ENCODE measurements at regions not wholly inside any gene's neighbourhood (a gene's known extent, or its start where the extent isn't known, plus 50 kb on each side); places are given as distances from the start of the nearest gene placed in this dataset.
"Not testable (repeated sequence)": the region's sequence is repeated elsewhere in the genome, so short reads cannot be mapped to it uniquely, and the experiment has no call there.

- Histone ChIP-seq H3K27ac (no peak overlapping the region), H3K4me3 (no peak overlapping the region), H3K27me3 (no peaks in the 10 kb centered on the region), H3K9me3 (peaks cover 5% of the 10 kb centered on the region), H3K4me1 (no peaks in the 10 kb centered on the region), H3K36me3 (no peaks in the 10 kb centered on the region)
- DNase-seq (ENCODE audit: low spot score in 2 of 2), result no peak
- TF ChIP-seq POLR2AphosphoS5 (IDR thresholded peaks at IDR 0.05), result no peak
- no peak for TF ChIP-seq EP300 (IDR thresholded peaks at IDR 0.05)
- no peak for TF ChIP-seq POLR2A (IDR thresholded peaks at IDR 0.05)
- TF ChIP-seq, protein P1, sequence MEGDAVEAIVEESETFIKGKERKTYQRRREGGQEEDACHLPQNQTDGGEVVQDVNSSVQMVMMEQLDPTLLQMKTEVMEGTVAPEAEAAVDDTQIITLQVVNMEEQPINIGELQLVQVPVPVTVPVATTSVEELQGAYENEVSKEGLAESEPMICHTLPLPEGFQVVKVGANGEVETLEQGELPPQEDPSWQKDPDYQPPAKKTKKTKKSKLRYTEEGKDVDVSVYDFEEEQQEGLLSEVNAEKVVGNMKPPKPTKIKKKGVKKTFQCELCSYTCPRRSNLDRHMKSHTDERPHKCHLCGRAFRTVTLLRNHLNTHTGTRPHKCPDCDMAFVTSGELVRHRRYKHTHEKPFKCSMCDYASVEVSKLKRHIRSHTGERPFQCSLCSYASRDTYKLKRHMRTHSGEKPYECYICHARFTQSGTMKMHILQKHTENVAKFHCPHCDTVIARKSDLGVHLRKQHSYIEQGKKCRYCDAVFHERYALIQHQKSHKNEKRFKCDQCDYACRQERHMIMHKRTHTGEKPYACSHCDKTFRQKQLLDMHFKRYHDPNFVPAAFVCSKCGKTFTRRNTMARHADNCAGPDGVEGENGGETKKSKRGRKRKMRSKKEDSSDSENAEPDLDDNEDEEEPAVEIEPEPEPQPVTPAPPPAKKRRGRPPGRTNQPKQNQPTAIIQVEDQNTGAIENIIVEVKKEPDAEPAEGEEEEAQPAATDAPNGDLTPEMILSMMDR (IDR thresholded peaks at IDR 0.05), result no peak
These were observed 1303.4 kb downstream of the TECRL start for GRCh38 chr4:63105839-63106238.

DNA sequence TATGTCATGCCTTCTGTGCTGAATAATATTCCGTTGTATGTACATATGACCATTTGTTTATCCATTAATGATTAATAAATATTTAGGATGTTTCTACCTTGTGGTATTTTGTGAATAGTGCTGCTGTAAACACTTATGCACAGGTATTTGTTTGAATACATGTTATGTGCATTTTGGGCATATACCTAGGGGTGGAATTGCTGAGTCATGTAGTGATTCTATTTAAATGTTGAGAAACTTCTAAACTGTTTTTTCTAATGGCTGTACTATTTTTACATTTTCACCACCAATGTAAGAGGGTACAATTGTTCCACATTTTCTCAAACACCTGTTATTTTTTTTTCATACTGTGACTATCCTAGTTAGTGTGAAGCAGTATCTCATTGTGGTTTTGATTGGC lies 1318.6 kb downstream of the TECRL start:
- no peaks in the 10 kb centered on the region for H3K9me3 ChIP-seq
- no peak overlapping the region for H3K4me3 ChIP-seq
- TF ChIP-seq POLR2A (IDR thresholded peaks at IDR 0.05) (no peak), POLR2AphosphoS5 (IDR thresholded peaks at IDR 0.05) (no peak)
- no peaks in the 10 kb centered on the region for H3K36me3 ChIP-seq
- no peak for DNase-seq (ENCODE audit: low spot score in 2 of 2)
- H3K4me1 ChIP-seq, result no peaks in the 10 kb centered on the region
- H3K27ac ChIP-seq, result no peak overlapping the region
- H3K27me3 ChIP-seq, result no peaks in the 10 kb centered on the region
- WGBS, result 94% methylated on average over 1 of the region's 1 CpG

DNA sequence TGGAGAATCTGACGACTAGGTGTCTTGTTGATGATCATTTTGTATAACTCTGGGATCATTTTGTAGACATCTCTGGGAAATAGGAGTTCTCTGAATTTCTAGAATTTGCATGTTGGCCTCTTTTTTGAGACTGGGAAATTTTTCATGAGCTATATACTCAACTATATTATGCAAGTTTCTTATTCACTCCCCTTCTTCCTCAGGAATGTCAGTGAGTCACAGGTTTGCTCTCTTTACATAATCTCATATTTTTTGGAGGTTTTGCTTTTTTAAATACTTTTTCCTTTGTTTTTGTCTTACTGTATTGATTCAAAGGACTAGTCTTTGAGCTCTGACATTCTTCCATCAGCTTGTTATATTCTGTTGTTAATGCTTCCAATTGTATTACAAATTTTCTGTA lies 1324.2 kb downstream of the TECRL start:
- no peak for DNase-seq (ENCODE audit: low spot score in 2 of 2)
- no peaks in the 10 kb centered on the region for H3K36me3 ChIP-seq
- TF ChIP-seq POLR2A (IDR thresholded peaks at IDR 0.05) (no peak), EP300 (IDR thresholded peaks at IDR 0.05) (no peak)
- TF ChIP-seq, protein P1 (IDR thresholded peaks at IDR 0.05), result no peak
- no peaks in the 10 kb centered on the region for H3K27me3 ChIP-seq
- H3K27ac ChIP-seq, result no peak overlapping the region
- H3K4me3 ChIP-seq, result no peak overlapping the region
- H3K9me3 ChIP-seq, result peaks cover 6% of the 10 kb centered on the region
- no peaks in the 10 kb centered on the region for H3K4me1 ChIP-seq
- 68% methylated on average over 1 of the region's 1 CpG for WGBS

- Histone ChIP-seq H3K4me1 (no peaks in the 10 kb centered on the region), H3K27me3 (no peaks in the 10 kb centered on the region), H3K36me3 (no peaks in the 10 kb centered on the region), H3K4me3 (no peak overlapping the region), H3K9me3 (peaks cover 6% of the 10 kb centered on the region), H3K27ac (no peak overlapping the region)
- DNase-seq (ENCODE audit: low spot score in 2 of 2), result no peak
- 42% methylated on average over 1 of the region's 1 CpG for WGBS
- TF ChIP-seq EP300 (IDR thresholded peaks at IDR 0.05), result no peak
- TF ChIP-seq POLR2AphosphoS5 (IDR thresholded peaks at IDR 0.05), result no peak
- no peak for TF ChIP-seq POLR2A (IDR thresholded peaks at IDR 0.05)
- TF ChIP-seq, protein P1 (IDR thresholded peaks at IDR 0.05), result no peak
These were observed 1328.3 kb downstream of the TECRL start for GRCh38 chr4:63080934-63081333.

- TF ChIP-seq EP300 (IDR thresholded peaks at IDR 0.05), result no peak
- no peak for TF ChIP-seq POLR2AphosphoS5 (IDR thresholded peaks at IDR 0.05)
- TF ChIP-seq, protein P1 (IDR thresholded peaks at IDR 0.05), result no peak
- TF ChIP-seq POLR2A (IDR thresholded peaks at IDR 0.05), result no peak
- Histone ChIP-seq H3K36me3 (no peaks in the 10 kb centered on the region), H3K27me3 (no peaks in the 10 kb centered on the region), H3K27ac (no peak overlapping the region), H3K4me3 (no peak overlapping the region), H3K9me3 (no peaks in the 10 kb centered on the region), H3K4me1 (no peaks in the 10 kb centered on the region)
- 34% methylated on average over 4 of the region's 4 CpGs for WGBS
- DNase-seq (ENCODE audit: low spot score in 2 of 2), result no peak
These were observed 1345.5 kb downstream of the TECRL start for GRCh38 chr4:63063760-63064159.

DNA sequence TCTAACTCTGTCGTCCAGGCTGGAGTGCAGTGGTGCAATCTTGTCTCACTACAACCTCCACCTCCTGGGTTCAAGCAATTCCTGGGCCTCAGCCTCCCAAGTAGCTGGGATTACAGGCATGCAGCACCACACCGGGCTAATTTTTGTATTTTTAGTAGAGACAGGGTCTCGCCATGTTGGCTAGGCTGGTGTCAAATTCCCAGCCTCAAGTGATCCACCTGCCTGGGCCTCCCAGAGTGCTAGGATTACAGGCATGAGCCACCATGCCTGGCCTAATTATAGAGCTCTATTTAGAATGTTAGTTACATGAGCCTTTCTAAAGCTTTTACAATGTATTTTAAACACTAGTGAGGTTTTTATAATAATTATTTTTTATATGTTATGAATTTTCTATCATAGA lies 1346.4 kb downstream of the TECRL start:
- 83% methylated on average over 3 of the region's 3 CpGs for WGBS
- not testable (repeated sequence) for H3K27ac ChIP-seq; DNase-seq (ENCODE audit: low spot score in 2 of 2); H3K27me3 ChIP-seq; H3K4me1 ChIP-seq; H3K4me3 ChIP-seq; H3K36me3 ChIP-seq; H3K9me3 ChIP-seq
